ENCODE measurements at regions not wholly inside any gene's neighbourhood (a gene's known extent, or its start where the extent isn't known, plus 50 kb on each side); places are given as distances from the start of the nearest gene placed in this dataset.

- H3K4me1 ChIP-seq (ENCODE audit: insufficient read depth, low read length): no peaks in the 10 kb centered on the region
- no peaks in the 10 kb centered on the region for H3K36me3 ChIP-seq (ENCODE audit: insufficient read depth, low read depth, low read length)
- no peak overlapping the region for H3K9ac ChIP-seq (ENCODE audit: low read depth, low read length)
- no peaks in the 10 kb centered on the region for H3K27me3 ChIP-seq (ENCODE audit: insufficient read depth, low read length)
- H3K9me3 ChIP-seq (ENCODE audit: insufficient read depth, low read depth, low read length): no peaks in the 10 kb centered on the region
- H3K4me3 ChIP-seq (ENCODE audit: low read length): no peak overlapping the region
- H3K27ac ChIP-seq (ENCODE audit: low read length): no peak overlapping the region
Measured at GRCh38 chr5:33319841-33320240, 120.9 kb upstream of the TARS1 start.

GRCh38 chr5:33321026-33321425 is 119.7 kb upstream of the TARS1 start:
- Histone ChIP-seq H3K4me3 (ENCODE audit: low read length) (no peak overlapping the region), H3K9me3 (ENCODE audit: insufficient read depth, low read depth, low read length) (no peaks in the 10 kb centered on the region), H3K27ac (ENCODE audit: low read length) (no peak overlapping the region), H3K9ac (ENCODE audit: low read depth, low read length) (no peak overlapping the region), H3K27me3 (ENCODE audit: insufficient read depth, low read length) (no peaks in the 10 kb centered on the region), H3K4me1 (ENCODE audit: insufficient read depth, low read length) (no peaks in the 10 kb centered on the region), H3K36me3 (ENCODE audit: insufficient read depth, low read depth, low read length) (no peaks in the 10 kb centered on the region)

- Histone ChIP-seq H3K27me3 (ENCODE audit: insufficient read depth, low read length) (no peaks in the 10 kb centered on the region), H3K4me1 (ENCODE audit: insufficient read depth, low read length) (no peaks in the 10 kb centered on the region), H3K27ac (ENCODE audit: low read length) (no peak overlapping the region), H3K9ac (ENCODE audit: low read depth, low read length) (no peak overlapping the region), H3K36me3 (ENCODE audit: insufficient read depth, low read depth, low read length) (no peaks in the 10 kb centered on the region), H3K9me3 (ENCODE audit: insufficient read depth, low read depth, low read length) (no peaks in the 10 kb centered on the region), H3K4me3 (ENCODE audit: low read length) (no peak overlapping the region)
Measured at GRCh38 chr5:33322632-33323031, 118.1 kb upstream of the TARS1 start.

- Histone ChIP-seq H3K9ac (ENCODE audit: low read depth, low read length) (no peak overlapping the region), H3K4me1 (ENCODE audit: insufficient read depth, low read length) (no peaks in the 10 kb centered on the region), H3K36me3 (ENCODE audit: insufficient read depth, low read depth, low read length) (no peaks in the 10 kb centered on the region), H3K4me3 (ENCODE audit: low read length) (no peak overlapping the region), H3K27me3 (ENCODE audit: insufficient read depth, low read length) (no peaks in the 10 kb centered on the region), H3K9me3 (ENCODE audit: insufficient read depth, low read depth, low read length) (no peaks in the 10 kb centered on the region), H3K27ac (ENCODE audit: low read length) (no peak overlapping the region)
Measured at GRCh38 chr5:33324667-33325307, 116.0 kb upstream of the TARS1 start.

GRCh38 chr5:33328818-33329217 is 111.9 kb upstream of the TARS1 start:
- Histone ChIP-seq H3K4me1 (ENCODE audit: insufficient read depth, low read length) (no peaks in the 10 kb centered on the region), H3K27me3 (ENCODE audit: insufficient read depth, low read length) (no peaks in the 10 kb centered on the region)

GRCh38 chr5:33329891-33330290 is 110.9 kb upstream of the TARS1 start:
- Histone ChIP-seq H3K9me3 (ENCODE audit: insufficient read depth, low read depth, low read length) (no peaks in the 10 kb centered on the region), H3K36me3 (ENCODE audit: insufficient read depth, low read depth, low read length) (no peaks in the 10 kb centered on the region), H3K27ac (ENCODE audit: low read length) (no peak overlapping the region), H3K27me3 (ENCODE audit: insufficient read depth, low read length) (no peaks in the 10 kb centered on the region), H3K4me1 (ENCODE audit: insufficient read depth, low read length) (no peaks in the 10 kb centered on the region), H3K4me3 (ENCODE audit: low read length) (no peak overlapping the region), H3K9ac (ENCODE audit: low read depth, low read length) (no peak overlapping the region)

More at GRCh38 chr5:33328818-33329217, 111.9 kb upstream of the TARS1 start:
- Histone ChIP-seq H3K9ac (ENCODE audit: low read depth, low read length) (no peak overlapping the region), H3K9me3 (ENCODE audit: insufficient read depth, low read depth, low read length) (no peaks in the 10 kb centered on the region), H3K4me3 (ENCODE audit: low read length) (no peak overlapping the region), H3K27ac (ENCODE audit: low read length) (no peak overlapping the region), H3K36me3 (ENCODE audit: insufficient read depth, low read depth, low read length) (no peaks in the 10 kb centered on the region)

GRCh38 chr5:33330426-33330825 is 110.3 kb upstream of the TARS1 start:
- Histone ChIP-seq H3K4me1 (ENCODE audit: insufficient read depth, low read length) (no peaks in the 10 kb centered on the region), H3K27ac (ENCODE audit: low read length) (no peak overlapping the region), H3K27me3 (ENCODE audit: insufficient read depth, low read length) (no peaks in the 10 kb centered on the region), H3K36me3 (ENCODE audit: insufficient read depth, low read depth, low read length) (no peaks in the 10 kb centered on the region), H3K9me3 (ENCODE audit: insufficient read depth, low read depth, low read length) (no peaks in the 10 kb centered on the region), H3K9ac (ENCODE audit: low read depth, low read length) (no peak overlapping the region), H3K4me3 (ENCODE audit: low read length) (no peak overlapping the region)

- no peak overlapping the region for H3K4me3 ChIP-seq (ENCODE audit: low read length)
- H3K36me3 ChIP-seq (ENCODE audit: insufficient read depth, low read depth, low read length): no peaks in the 10 kb centered on the region
- H3K9ac ChIP-seq (ENCODE audit: low read depth, low read length): no peak overlapping the region
- H3K4me1 ChIP-seq (ENCODE audit: insufficient read depth, low read length): no peaks in the 10 kb centered on the region
- no peaks in the 10 kb centered on the region for H3K27me3 ChIP-seq (ENCODE audit: insufficient read depth, low read length)
- no peak overlapping the region for H3K27ac ChIP-seq (ENCODE audit: low read length)
- no peaks in the 10 kb centered on the region for H3K9me3 ChIP-seq (ENCODE audit: insufficient read depth, low read depth, low read length)
Measured at GRCh38 chr5:33330992-33331391, 109.8 kb upstream of the TARS1 start.

- H3K27ac ChIP-seq (ENCODE audit: low read length): no peak overlapping the region
Measured at GRCh38 chr5:33332804-33333203, 108.0 kb upstream of the TARS1 start.

GRCh38 chr5:33334829-33335228 is 105.9 kb upstream of the TARS1 start:
- Histone ChIP-seq H3K4me3 (ENCODE audit: low read length) (no peak overlapping the region), H3K36me3 (ENCODE audit: insufficient read depth, low read depth, low read length) (no peaks in the 10 kb centered on the region), H3K9ac (ENCODE audit: low read depth, low read length) (no peak overlapping the region), H3K27ac (ENCODE audit: low read length) (no peak overlapping the region), H3K4me1 (ENCODE audit: insufficient read depth, low read length) (peaks cover 7% of the 10 kb centered on the region; the same call in 1 of the 2 replicates), H3K9me3 (ENCODE audit: insufficient read depth, low read depth, low read length) (no peaks in the 10 kb centered on the region), H3K27me3 (ENCODE audit: insufficient read depth, low read length) (no peaks in the 10 kb centered on the region)

More at GRCh38 chr5:33332804-33333203, 108.0 kb upstream of the TARS1 start:
- Histone ChIP-seq H3K9ac (ENCODE audit: low read depth, low read length) (no peak overlapping the region), H3K27me3 (ENCODE audit: insufficient read depth, low read length) (no peaks in the 10 kb centered on the region), H3K4me3 (ENCODE audit: low read length) (no peak overlapping the region), H3K9me3 (ENCODE audit: insufficient read depth, low read depth, low read length) (no peaks in the 10 kb centered on the region), H3K4me1 (ENCODE audit: insufficient read depth, low read length) (no peaks in the 10 kb centered on the region), H3K36me3 (ENCODE audit: insufficient read depth, low read depth, low read length) (no peaks in the 10 kb centered on the region)

- no peaks in the 10 kb centered on the region for H3K9me3 ChIP-seq (ENCODE audit: insufficient read depth, low read depth, low read length)
- H3K9ac ChIP-seq (ENCODE audit: low read depth, low read length): no peak overlapping the region
- no peaks in the 10 kb centered on the region for H3K36me3 ChIP-seq (ENCODE audit: insufficient read depth, low read depth, low read length)
- no peaks in the 10 kb centered on the region for H3K27me3 ChIP-seq (ENCODE audit: insufficient read depth, low read length)
- no peak overlapping the region for H3K4me3 ChIP-seq (ENCODE audit: low read length)
- no peak overlapping the region for H3K27ac ChIP-seq (ENCODE audit: low read length)
- H3K4me1 ChIP-seq (ENCODE audit: insufficient read depth, low read length): peaks cover 17% of the 10 kb centered on the region; the same call in 1 of the 2 replicates
Measured at GRCh38 chr5:33336891-33337636, 103.7 kb upstream of the TARS1 start.

- Histone ChIP-seq H3K9ac (ENCODE audit: low read depth, low read length) (no peak overlapping the region), H3K4me3 (ENCODE audit: low read length) (no peak overlapping the region), H3K9me3 (ENCODE audit: insufficient read depth, low read depth, low read length) (no peaks in the 10 kb centered on the region), H3K27ac (ENCODE audit: low read length) (no peak overlapping the region), H3K4me1 (ENCODE audit: insufficient read depth, low read length) (peaks cover 17% of the 10 kb centered on the region; the same call in 1 of the 2 replicates), H3K27me3 (ENCODE audit: insufficient read depth, low read length) (no peaks in the 10 kb centered on the region), H3K36me3 (ENCODE audit: insufficient read depth, low read depth, low read length) (no peaks in the 10 kb centered on the region)
Measured at GRCh38 chr5:33337637-33337992, 103.2 kb upstream of the TARS1 start.
